IPS-20b (cell line): ENCODE measurements at regions not wholly inside any gene's neighbourhood (a gene's known extent, or its start where the extent isn't known, plus 50 kb on each side); places are given as distances from the start of the nearest gene placed in this dataset.

Experiments used
- H3K27ac ChIP-seq: one replicate; pipeline ENCODE4 v1.5.1; 2013; ENCODE audit warnings: low read length
- H3K27me3 ChIP-seq: 2 replicates; pipeline ENCODE4 v1.6.1; 2013; ENCODE audit warnings: mild to moderate bottlenecking, low read length, inconsistent platforms; ENCODE audit not compliant: insufficient read depth
- H3K36me3 ChIP-seq: 2 replicates; pipeline ENCODE4 v1.6.1; 2013; ENCODE audit warnings: low read depth, mild to moderate bottlenecking, inconsistent platforms, low read length, moderate library complexity; ENCODE audit not compliant: insufficient read depth
- H3K4me1 ChIP-seq: 2 replicates; pipeline ENCODE4 v1.6.1; 2013; ENCODE audit warnings: mild to moderate bottlenecking, control low read depth, inconsistent platforms, low read length, moderate library complexity; ENCODE audit not compliant: insufficient read depth
- H3K4me3 ChIP-seq: 2 replicates; pipeline ENCODE4 v1.5.1; 2013; ENCODE audit warnings: mild to moderate bottlenecking, low read length, inconsistent platforms
- H3K9ac ChIP-seq: 2 replicates; pipeline ENCODE4 v1.6.1; 2013; ENCODE audit warnings: low read depth, mild to moderate bottlenecking, inconsistent platforms, low read length, moderate library complexity
- H3K9me3 ChIP-seq: 2 replicates; pipeline ENCODE4 v1.6.1; 2013; ENCODE audit warnings: mild to moderate bottlenecking, low read depth, low read length, inconsistent platforms; ENCODE audit not compliant: insufficient read depth

DNA sequence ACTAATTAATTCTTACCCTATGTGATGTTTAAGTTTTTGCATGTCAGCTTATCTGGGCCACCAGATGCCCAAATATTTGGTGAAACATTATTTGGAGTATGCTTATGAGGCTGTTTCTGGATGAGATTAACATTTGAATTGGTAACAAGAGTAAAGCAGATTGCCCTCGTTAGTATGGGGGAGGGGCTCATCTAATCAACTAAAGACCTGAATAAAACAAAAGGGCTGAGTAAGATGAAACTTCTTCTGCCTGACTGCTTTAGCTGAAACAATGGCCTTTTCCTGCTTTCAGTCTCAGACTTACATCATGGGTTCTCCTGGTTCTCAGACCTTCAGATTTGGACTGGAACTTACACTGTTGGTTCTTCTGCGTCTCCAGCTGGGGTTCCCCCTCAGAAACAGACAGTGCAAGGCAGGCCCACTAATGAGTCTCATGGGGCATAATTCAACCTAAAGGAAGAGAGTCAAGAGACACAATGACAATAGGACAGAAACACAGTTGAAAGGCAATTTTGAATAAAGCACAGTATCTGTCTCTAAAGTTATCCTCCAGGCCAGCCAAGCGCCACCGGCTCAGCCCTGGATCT, 288.4 kb downstream of the CAAP1 start:
- H3K9ac ChIP-seq = no peak overlapping the region
- no peaks in the 10 kb centered on the region for H3K9me3 ChIP-seq
- H3K36me3 ChIP-seq = no peaks in the 10 kb centered on the region
- no peak overlapping the region for H3K27ac ChIP-seq
- no peaks in the 10 kb centered on the region for H3K27me3 ChIP-seq
- H3K4me3 ChIP-seq = no peak overlapping the region; the same call in 1 of the 2 replicates
- peaks cover 11% of the 10 kb centered on the region; the same call in 1 of the 2 replicates for H3K4me1 ChIP-seq

DNA sequence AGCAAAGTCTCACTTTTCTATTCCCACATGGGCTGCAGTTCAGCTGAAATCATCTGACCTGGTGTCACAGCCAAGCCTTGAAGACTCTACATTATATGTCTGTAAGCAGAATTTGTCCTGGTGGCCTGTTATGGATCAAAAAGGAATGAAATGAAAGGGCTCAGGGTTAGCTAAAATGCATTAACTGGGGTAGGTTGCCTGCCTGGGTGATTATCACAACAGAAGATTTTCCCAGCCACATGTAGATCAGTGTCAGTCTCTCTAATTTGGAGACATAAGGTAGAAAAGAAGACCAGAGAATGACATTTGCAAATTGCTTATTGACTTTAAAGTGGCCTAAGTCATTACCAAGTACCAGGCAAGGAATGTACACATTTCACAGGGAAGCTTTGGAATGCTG, 289.0 kb downstream of the CAAP1 start:
- H3K27me3 ChIP-seq = no peaks in the 10 kb centered on the region
- no peaks in the 10 kb centered on the region for H3K36me3 ChIP-seq
- no peak overlapping the region for H3K9ac ChIP-seq
- no peak overlapping the region; the same call in 1 of the 2 replicates for H3K4me3 ChIP-seq
- no peaks in the 10 kb centered on the region for H3K9me3 ChIP-seq
- no peak overlapping the region for H3K27ac ChIP-seq
- peaks cover 11% of the 10 kb centered on the region; the same call in 1 of the 2 replicates for H3K4me1 ChIP-seq

DNA sequence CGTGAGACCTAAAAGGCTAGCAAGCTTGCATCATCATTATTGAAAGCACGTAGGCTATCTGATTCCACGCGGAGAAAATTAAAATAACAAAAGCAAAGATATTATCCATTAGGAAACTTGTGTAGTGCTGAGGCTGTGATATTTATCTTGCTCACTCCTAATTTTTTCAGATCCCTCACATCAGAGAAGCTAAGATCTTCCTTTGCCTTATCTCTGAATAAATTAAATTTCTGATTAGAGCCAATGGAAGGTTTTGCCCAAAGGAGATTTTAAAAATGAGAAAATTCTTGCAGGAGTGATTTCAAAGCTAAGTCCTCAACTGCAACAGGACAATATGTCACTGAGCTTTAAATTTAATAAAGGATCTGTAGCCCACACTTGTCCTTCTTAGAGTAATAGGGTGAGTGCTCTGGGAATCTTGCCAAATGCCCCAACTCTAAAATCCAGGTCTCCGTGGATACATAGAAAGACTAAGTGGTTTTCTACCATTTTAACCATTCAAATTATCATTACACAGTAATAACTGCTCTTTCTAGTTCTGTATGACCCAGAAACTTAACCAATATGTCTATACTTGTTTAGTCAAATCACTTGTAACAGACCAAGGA, 295.0 kb downstream of the CAAP1 start:
- Histone ChIP-seq H3K27me3 (no peaks in the 10 kb centered on the region), H3K9me3 (no peaks in the 10 kb centered on the region), H3K9ac (no peak overlapping the region), H3K4me1 (no peaks in the 10 kb centered on the region; the same call in 1 of the 2 replicates), H3K4me3 (no peak overlapping the region), H3K36me3 (no peaks in the 10 kb centered on the region), H3K27ac (no peak overlapping the region)

DNA sequence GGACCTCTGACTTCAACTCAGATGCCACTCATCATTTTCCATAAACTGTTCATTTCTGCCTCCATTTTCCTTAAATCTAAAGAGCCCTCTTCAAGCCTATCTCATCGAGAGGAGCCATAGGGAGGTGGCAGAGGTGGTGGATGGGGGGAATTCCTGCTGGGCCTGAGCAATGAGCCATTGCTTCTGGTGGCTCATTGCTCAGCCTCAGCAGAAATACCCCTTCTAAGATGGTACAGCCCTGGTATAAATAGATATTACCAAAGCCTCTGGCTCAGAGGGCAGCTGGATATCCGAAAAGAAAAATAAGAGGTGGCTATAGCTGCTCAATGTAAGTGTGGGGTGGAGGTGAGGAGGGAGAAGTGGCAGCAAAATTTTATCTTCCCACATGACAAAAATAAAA, 313.5 kb downstream of the CAAP1 start:
- Histone ChIP-seq H3K36me3 (no peaks in the 10 kb centered on the region), H3K4me3 (no peak overlapping the region), H3K27me3 (no peaks in the 10 kb centered on the region), H3K27ac (no peak overlapping the region), H3K4me1 (no peaks in the 10 kb centered on the region), H3K9ac (no peak overlapping the region), H3K9me3 (no peaks in the 10 kb centered on the region)

DNA sequence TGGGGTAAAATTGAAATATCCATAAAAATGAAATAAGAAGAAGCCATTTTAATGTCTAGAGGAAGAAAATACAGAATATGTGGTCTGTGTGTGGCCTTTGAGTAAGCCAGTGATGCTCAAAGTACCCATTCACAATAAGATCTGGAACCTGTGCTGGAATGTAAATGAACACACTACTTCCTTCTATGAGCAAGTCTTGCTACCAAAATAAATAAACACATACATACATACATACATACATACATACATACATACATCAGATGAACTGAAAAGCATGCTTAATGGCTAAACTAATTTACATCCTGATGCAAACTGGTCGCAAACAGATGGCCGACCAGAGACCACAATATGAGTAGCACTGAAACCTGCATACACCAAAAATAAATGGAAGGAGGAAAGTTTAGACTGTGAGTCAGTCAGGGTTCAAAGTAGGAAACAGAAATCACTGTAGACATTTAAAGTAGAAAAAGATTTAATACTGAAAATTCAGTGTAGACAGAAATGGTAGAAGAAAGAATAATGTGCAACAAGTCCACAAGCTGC, 317.6 kb downstream of the CAAP1 start:
- no peaks in the 10 kb centered on the region for H3K4me1 ChIP-seq
- H3K36me3 ChIP-seq = no peaks in the 10 kb centered on the region

DNA sequence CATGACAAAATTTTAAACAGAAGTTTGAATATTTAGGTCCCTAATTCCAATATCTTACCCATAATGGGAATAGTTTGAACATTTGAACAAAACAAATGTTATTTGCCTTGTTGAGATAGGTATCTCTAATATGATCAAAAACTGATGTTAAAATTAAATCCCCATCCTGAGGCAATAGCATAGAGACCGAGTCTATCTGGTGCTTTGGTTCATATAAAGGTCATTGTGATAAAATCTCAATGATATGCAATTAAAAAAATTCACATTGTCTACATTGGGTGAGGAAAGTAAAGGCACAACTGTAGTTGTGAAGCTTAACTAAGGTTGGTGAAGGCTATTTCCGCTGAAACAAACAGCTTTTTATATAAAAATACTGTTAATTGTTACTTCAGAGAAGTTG, 318.3 kb downstream of the CAAP1 start:
- H3K4me3 ChIP-seq = no peak overlapping the region
- no peak overlapping the region for H3K9ac ChIP-seq
- H3K27ac ChIP-seq = no peak overlapping the region
- H3K4me1 ChIP-seq = no peaks in the 10 kb centered on the region
- no peaks in the 10 kb centered on the region for H3K9me3 ChIP-seq
- no peaks in the 10 kb centered on the region for H3K36me3 ChIP-seq
- no peaks in the 10 kb centered on the region for H3K27me3 ChIP-seq

More for the DNA sequence above, 317.6 kb downstream of the CAAP1 start:
- Histone ChIP-seq H3K4me3 (no peak overlapping the region), H3K27ac (no peak overlapping the region), H3K9me3 (no peaks in the 10 kb centered on the region), H3K27me3 (no peaks in the 10 kb centered on the region), H3K9ac (no peak overlapping the region)

DNA sequence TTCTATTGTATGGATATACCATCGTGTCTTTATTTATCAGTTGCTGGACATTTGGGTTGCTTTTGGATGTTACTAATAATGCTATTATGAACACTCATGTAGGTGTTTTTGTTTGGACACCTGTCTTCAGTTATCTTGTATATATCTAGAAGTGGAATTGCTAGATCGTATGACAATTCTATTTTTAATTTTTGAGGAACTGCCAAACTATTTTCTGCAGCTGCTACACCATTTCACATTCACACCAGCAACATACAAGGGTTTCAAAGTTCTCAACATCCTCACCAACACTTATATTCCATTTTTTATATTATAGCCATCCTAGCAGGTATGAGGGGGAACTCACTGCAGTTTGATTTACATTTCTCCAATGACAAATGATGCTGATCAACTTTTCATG, 324.6 kb downstream of the CAAP1 start:
- H3K9me3 ChIP-seq = no peaks in the 10 kb centered on the region
- no peaks in the 10 kb centered on the region for H3K36me3 ChIP-seq
- H3K9ac ChIP-seq = no peak overlapping the region
- no peak overlapping the region for H3K27ac ChIP-seq
- no peaks in the 10 kb centered on the region for H3K27me3 ChIP-seq
- H3K4me1 ChIP-seq = no peaks in the 10 kb centered on the region
- no peak overlapping the region for H3K4me3 ChIP-seq

DNA sequence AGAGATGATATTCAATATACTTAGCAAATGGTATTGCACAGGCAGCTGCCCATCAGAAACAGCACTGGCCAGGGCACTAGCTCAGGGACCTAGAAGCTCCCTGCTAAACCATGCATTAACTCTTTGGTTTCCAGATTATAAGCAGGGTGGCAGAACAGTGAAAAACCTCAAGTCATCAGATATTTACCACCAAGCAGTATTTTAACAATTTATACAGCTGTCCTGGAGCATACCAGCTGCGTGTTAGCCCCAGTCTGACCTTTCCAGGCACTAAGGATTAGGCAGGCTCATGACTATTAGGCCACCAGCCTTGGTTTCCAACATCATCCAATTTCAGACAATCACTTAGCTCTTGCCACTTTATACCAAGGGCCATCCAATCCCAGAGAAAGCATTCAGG, 326.5 kb downstream of the CAAP1 start:
- H3K9me3 ChIP-seq = no peaks in the 10 kb centered on the region
- no peaks in the 10 kb centered on the region for H3K27me3 ChIP-seq
- H3K36me3 ChIP-seq = no peaks in the 10 kb centered on the region
- no peak overlapping the region for H3K4me3 ChIP-seq
- H3K27ac ChIP-seq = no peak overlapping the region
- no peak overlapping the region for H3K9ac ChIP-seq
- no peaks in the 10 kb centered on the region for H3K4me1 ChIP-seq

DNA sequence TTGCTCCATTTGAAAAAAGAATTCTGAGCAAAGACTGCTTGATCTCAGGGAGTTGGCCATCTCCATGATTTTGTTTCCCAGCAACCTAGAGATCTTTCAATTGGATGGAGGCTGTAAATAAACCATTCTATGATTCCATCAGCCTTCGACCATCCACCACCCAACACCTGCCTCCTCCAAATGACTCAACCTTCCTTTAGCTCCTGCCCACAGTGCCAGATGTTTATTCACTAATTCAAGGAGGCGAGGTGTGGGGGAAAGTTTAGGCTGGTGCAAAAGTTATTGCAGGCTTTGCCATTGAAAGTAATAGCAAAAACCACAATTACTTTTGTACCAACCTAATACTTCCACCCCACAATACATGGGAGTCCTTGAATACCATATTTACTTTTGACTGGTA, 327.5 kb downstream of the CAAP1 start:
- Histone ChIP-seq H3K4me3 (no peak overlapping the region), H3K9me3 (no peaks in the 10 kb centered on the region), H3K27ac (no peak overlapping the region), H3K36me3 (no peaks in the 10 kb centered on the region), H3K27me3 (no peaks in the 10 kb centered on the region), H3K9ac (no peak overlapping the region), H3K4me1 (no peaks in the 10 kb centered on the region)

DNA sequence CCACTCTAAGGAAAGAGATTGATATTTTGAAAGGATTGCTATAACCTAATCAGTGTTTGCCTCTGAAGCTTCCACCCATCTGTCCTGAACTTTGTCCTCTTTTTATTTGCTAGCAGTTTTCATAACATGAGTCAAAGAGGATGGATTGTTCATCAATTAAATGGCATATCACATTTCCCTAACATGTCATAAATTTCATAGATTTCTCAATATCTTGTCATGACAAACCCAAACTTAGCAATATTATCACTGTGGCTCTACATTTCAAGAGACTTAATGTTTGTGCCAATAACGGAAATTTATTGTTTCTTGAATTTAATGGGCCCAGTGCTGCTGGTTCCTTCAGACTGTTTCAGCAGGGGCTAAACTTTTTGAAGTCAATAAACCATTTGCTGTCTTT, 330.3 kb downstream of the CAAP1 start:
- Histone ChIP-seq H3K4me3 (no peak overlapping the region), H3K4me1 (no peaks in the 10 kb centered on the region), H3K27me3 (no peaks in the 10 kb centered on the region), H3K27ac (no peak overlapping the region), H3K9ac (no peak overlapping the region), H3K36me3 (no peaks in the 10 kb centered on the region), H3K9me3 (no peaks in the 10 kb centered on the region)

DNA sequence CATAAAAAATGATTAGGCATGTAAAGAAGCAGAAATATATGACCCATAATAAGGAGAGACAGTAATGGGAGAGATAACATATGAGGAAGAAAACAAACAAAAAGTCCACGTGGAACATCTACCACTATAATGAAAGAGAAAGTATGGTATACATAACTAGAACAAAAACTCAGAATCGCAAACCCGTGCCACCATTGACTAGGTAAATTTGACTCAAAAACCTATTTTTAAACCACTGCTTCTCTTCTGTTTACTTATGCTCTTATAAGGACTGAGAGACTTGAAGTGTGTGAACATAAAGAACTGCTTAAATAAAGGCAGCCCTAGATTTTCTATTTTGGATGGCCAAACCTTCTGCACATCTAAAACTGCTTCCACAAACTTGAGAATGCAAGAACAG, 330.7 kb downstream of the CAAP1 start:
- Histone ChIP-seq H3K4me3 (no peak overlapping the region), H3K36me3 (no peaks in the 10 kb centered on the region), H3K9ac (no peak overlapping the region), H3K27ac (no peak overlapping the region), H3K4me1 (no peaks in the 10 kb centered on the region), H3K9me3 (no peaks in the 10 kb centered on the region), H3K27me3 (no peaks in the 10 kb centered on the region)

DNA sequence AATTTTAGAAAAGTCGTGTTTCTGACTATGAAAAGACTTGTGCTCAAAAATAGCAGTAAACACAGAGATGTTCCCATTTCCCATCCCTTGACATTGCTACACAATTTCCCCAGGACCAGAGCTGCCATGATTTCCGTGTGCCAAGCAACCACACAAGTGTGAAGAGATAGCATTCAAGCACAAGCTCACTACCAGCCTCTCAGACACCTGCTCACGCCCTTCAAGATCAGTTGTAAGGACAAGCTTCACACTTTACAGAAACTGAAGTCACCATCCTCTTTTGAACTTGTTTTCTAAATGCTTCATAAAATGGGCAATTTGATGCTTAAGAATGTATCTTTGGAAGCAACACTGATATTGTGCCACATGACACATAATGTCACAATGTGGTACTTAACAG, 333.1 kb downstream of the CAAP1 start:
- no peak overlapping the region for H3K4me3 ChIP-seq
- H3K9ac ChIP-seq = no peak overlapping the region
- H3K36me3 ChIP-seq = no peaks in the 10 kb centered on the region
- no peaks in the 10 kb centered on the region for H3K27me3 ChIP-seq
- H3K27ac ChIP-seq = no peak overlapping the region
- H3K4me1 ChIP-seq = no peaks in the 10 kb centered on the region
- no peaks in the 10 kb centered on the region for H3K9me3 ChIP-seq
